OCI-LY7 (cell line): ENCODE measurements at regions not wholly inside any gene's neighbourhood (a gene's known extent, or its start where the extent isn't known, plus 50 kb on each side); places are given as distances from the start of the nearest gene placed in this dataset.
"Not testable (repeated sequence)": the region's sequence is repeated elsewhere in the genome, so short reads cannot be mapped to it uniquely, and the experiment has no call there.

ENCODE experiments used
- BruUV-seq: library from RNA; stranded (reverse); fragments of 400-500 nt; replicated peaks from 2 replicates; lab custom pipeline; 2021; lab: Mats Ljungman, UMichigan
- CTCF ChIA-PET: fragments of 300-600 bp; sonication (Branson Sonifier 250); formaldehyde crosslinking; loops from one replicate; lab custom pipeline; 2022; ENCODE audit warnings: antibody characterized with exemption; ENCODE audit not compliant: unreplicated experiment; lab: Charles Lee
- POLR2A ChIA-PET: fragments of 300-600 bp; sonication (Branson Sonifier 250); formaldehyde crosslinking; loops from one replicate; lab custom pipeline; 2022; ENCODE audit warnings: antibody characterized with exemption; lab: Charles Lee
- DNase-seq: peaks from one replicate; pipeline ENCODE4 v3.0.0-alpha.2; 2015; ENCODE audit warnings: low spot score
- H2AFZ ChIP-seq: fragments of 200-600 bp; sonication (generic), shearing (Covaris generic); 2 replicates; pipeline ENCODE4 v1.6.1; 2014; ENCODE audit warnings: mild to moderate bottlenecking, antibody characterized with exemption, low read length, moderate library complexity
- H3K27ac ChIP-seq: fragments of 200-600 bp; sonication (generic); 2 replicates; pipeline ENCODE4 v1.5.1; 2014; ENCODE audit warnings: mixed run types, low read depth, mild to moderate bottlenecking, moderate library complexity, low read length, inconsistent platforms; ENCODE audit not compliant: poor library complexity, severe bottlenecking
- H3K36me3 ChIP-seq: fragments of 200-600 bp; sonication (generic); 2 replicates; pipeline ENCODE4 v1.6.1; 2014; ENCODE audit warnings: mild to moderate bottlenecking, antibody characterized with exemption, low read length, moderate library complexity, mixed read lengths; ENCODE audit not compliant: insufficient read depth
- H3K4me1 ChIP-seq: fragments of 200-600 bp; sonication (generic); 2 replicates; pipeline ENCODE4 v1.5.1; 2014; ENCODE audit warnings: mild to moderate bottlenecking, low read length; ENCODE audit not compliant: insufficient read depth, poor library complexity, severe bottlenecking
- H3K4me2 ChIP-seq: fragments of 200-600 bp; sonication (generic); 2 replicates; pipeline ENCODE4 v1.6.1; 2014; ENCODE audit warnings: mild to moderate bottlenecking, low read length
- H3K4me3 ChIP-seq: fragments of 200-600 bp; sonication (generic); 2 replicates; pipeline ENCODE4 v1.5.1; 2014; ENCODE audit warnings: mild to moderate bottlenecking, low read depth, low read length; ENCODE audit not compliant: poor library complexity, severe bottlenecking
- H3K79me2 ChIP-seq: fragments of 200-600 bp; sonication (generic); 2 replicates; pipeline ENCODE4 v1.6.1; 2016; ENCODE audit warnings: low read depth, mild to moderate bottlenecking, low read length, moderate library complexity, mixed read lengths; ENCODE audit not compliant: insufficient read depth
- H3K9me2 ChIP-seq: fragments of 200-600 bp; sonication (generic); 2 replicates; pipeline ENCODE4 v1.6.1; 2016; ENCODE audit warnings: mild to moderate bottlenecking, low read length, mixed read lengths; ENCODE audit not compliant: insufficient read depth
- H3K9me3 ChIP-seq: fragments of 200-600 bp; sonication (generic); 2 replicates; pipeline ENCODE4 v1.6.1; 2014; ENCODE audit warnings: mild to moderate bottlenecking, mixed run types, low read length, mixed read lengths
- H4K20me1 ChIP-seq: fragments of 200-600 bp; sonication (generic); 2 replicates; pipeline ENCODE4 v1.6.1; 2014; ENCODE audit warnings: mild to moderate bottlenecking, antibody characterized with exemption, low read length, moderate library complexity, mixed read lengths; ENCODE audit not compliant: insufficient read depth
- CTCF ChIP-seq: fragments of 200-600 bp; sonication (generic); conservative IDR thresholded peaks from 2 replicates; pipeline ENCODE4 v1.5.1; 2014; ENCODE audit warnings: mild to moderate bottlenecking, antibody characterized with exemption, low read length, moderate library complexity, mixed read lengths
- EZH2phosphoT487 ChIP-seq: fragments of 200-600 bp; sonication (generic); IDR thresholded peaks from 2 replicates; pipeline ENCODE4 v1.6.1; 2018; ENCODE audit warnings: low read depth, borderline replicate concordance, mild to moderate bottlenecking, mixed run types, antibody characterized with exemption, low read length, moderate library complexity, mixed read lengths
- intact Hi-C: fragments of 100-400 bp; cut with micrococcal nuclease; formaldehyde crosslinking; loops from one replicate; pipeline ENCODE4 v1.10.0; 2022; ENCODE audit not compliant: unreplicated experiment

DNA sequence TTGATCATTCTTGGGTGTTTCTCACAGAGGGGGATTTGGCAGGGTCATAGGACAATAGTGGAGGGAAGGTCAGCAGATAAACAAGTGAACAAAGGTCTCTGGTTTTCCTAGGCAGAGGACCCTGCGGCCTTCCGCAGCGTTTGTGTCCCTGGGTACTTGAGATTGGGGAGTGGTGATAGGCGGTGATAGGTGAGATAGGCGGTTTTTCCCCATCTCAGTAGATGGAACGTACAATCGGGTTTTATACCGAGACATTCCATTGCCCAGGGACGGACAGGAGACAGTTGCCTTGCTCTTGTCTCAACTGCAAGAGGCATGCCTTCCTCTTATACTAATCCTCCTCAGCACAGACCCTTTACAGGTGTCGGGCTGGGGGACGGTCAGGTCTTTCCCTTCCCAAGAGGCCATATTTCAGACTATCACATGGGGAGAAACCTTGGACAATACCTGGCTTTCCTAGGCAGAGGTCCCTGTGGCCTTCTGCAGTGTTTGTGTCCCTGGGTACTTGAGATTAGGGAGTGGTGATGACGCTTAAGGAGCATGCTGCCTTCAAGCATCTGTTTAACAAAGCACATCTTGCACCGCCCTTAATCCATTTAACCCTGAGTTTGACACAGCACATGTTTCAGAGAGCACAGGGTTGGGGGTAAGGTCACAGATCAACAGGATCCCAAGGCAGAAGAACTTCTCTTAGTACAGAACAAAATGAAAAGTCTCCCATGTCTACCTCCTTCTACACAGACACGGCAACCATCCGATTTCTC is 86.2 kb downstream of the OR2B2 start:
- H3K9me3 ChIP-seq, H3K36me3 ChIP-seq, BruUV-seq, H4K20me1 ChIP-seq, H3K9me2 ChIP-seq, H3K4me3 ChIP-seq, CTCF ChIA-PET, intact Hi-C loops, H3K4me2 ChIP-seq, H3K79me2 ChIP-seq, H2AFZ ChIP-seq, DNase-seq: not testable (repeated sequence)
- POLR2A ChIA-PET: interaction anchor here (1.4 to 9.2 kb wide), 5 partner anchors 9 to 64 kb away, joined by 3 to 447 read pairs (median 116); a partner anchor contains a TSS
- peaks cover 49% of the 10 kb centered on the region for H3K4me1 ChIP-seq
- H3K27ac ChIP-seq: peak overlapping the region; percentile 93

DNA sequence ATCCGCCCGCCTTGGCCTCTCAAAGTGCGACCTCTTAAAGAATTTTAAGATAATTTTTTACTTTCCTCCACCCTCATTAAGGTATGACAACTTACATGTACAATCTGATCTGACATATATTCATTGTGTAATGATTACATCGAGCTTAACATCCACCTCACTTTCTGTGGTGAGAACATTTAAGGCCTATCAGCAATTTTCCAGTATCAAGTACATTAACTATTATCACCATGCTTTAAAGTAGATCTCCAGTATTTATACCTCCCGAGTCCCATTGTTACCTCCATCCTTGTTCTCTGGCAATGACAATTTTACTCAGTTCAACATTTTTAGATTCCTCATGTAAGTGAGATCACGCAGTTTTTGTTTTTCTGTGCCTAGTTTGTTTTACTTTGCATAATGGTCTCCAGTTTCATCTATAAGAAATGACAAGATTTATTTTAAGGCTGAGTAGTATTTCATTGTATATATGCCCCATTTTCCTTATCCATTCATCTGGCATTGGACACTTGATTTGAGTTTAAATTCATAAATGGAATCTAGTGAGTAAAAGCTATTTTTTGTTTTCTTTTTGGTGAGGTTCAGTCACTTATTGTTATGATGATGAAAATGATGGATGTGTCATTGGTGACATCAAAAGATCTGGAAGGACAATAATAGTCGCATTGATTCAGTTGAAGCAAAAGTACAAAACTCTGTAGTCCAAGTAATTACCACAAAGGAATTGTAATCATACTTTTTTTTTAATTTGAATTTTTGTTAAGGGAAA is 87.0 kb downstream of the OR2B2 start:
- POLR2A ChIA-PET: interaction anchor here (0.6 to 9.2 kb wide), 17 partner anchors 9 to 1806 kb away, joined by 3 to 447 read pairs (median 4); a partner anchor contains a TSS
- CTCF ChIA-PET: interaction anchor here (0.6 kb wide), 1 partner anchor 42 kb away, joined by 3 read pairs; a partner anchor contains a TSS
- peak overlapping the region; percentile 93 for H3K27ac ChIP-seq
- no peaks in the 10 kb centered on the region for H3K79me2 ChIP-seq
- H3K9me2 ChIP-seq: no peaks in the 10 kb centered on the region
- DNase-seq: peak; percentile 72
- peaks cover 46% of the 10 kb centered on the region for H3K4me1 ChIP-seq
- H3K9me3 ChIP-seq: no peaks in the 10 kb centered on the region
- peak overlapping the region; percentile 87 for H3K4me2 ChIP-seq
- no peak overlapping the region for H2AFZ ChIP-seq
- peaks cover 8% of the 10 kb centered on the region for H3K36me3 ChIP-seq
- intact Hi-C loops: no loop called here
- H4K20me1 ChIP-seq: no peaks in the 10 kb centered on the region
- peak overlapping the region; percentile 71 for H3K4me3 ChIP-seq
- no TSS peak for BruUV-seq
- TF ChIP-seq EZH2phosphoT487 (no peak), CTCF (no peak)

- H3K4me3 ChIP-seq: peak overlapping the region; percentile 71
- H2AFZ ChIP-seq, H4K20me1 ChIP-seq, intact Hi-C loops, H3K36me3 ChIP-seq, H3K79me2 ChIP-seq, H3K9me3 ChIP-seq, H3K9me2 ChIP-seq: not testable (repeated sequence)
- TSS peak; percentile 93 for BruUV-seq
- H3K4me2 ChIP-seq: peak overlapping the region; percentile 87
- peaks cover 47% of the 10 kb centered on the region for H3K4me1 ChIP-seq
- CTCF ChIA-PET: interaction anchor here (0.6 kb wide), 1 partner anchor 43 kb away, joined by 3 read pairs; a partner anchor contains a TSS
- POLR2A ChIA-PET: interaction anchor here (0.6 to 9.2 kb wide), 20 partner anchors 9 to 1805 kb away, joined by 3 to 447 read pairs (median 4); a partner anchor contains a TSS
- DNase-seq: peak; percentile 84
- H3K27ac ChIP-seq: peak overlapping the region; percentile 93
Measured at GRCh38 chr6:27824211-27825024, 87.8 kb downstream of the OR2B2 start.

- H3K27ac ChIP-seq: peak overlapping the region; percentile 93
- peak overlapping the region; percentile 69 for H3K4me2 ChIP-seq
- BruUV-seq, CTCF ChIA-PET, H3K9me3 ChIP-seq, H3K79me2 ChIP-seq, H4K20me1 ChIP-seq, H3K9me2 ChIP-seq, intact Hi-C loops, H3K36me3 ChIP-seq: not testable (repeated sequence)
- H2AFZ ChIP-seq: peak overlapping the region; percentile 28; the same call in 1 of the 2 replicates
- H3K4me1 ChIP-seq: peaks cover 47% of the 10 kb centered on the region
- H3K4me3 ChIP-seq: peak overlapping the region; percentile 71
- DNase-seq: peak; percentile 83
- POLR2A ChIA-PET: interaction anchor here (0.6 to 9.2 kb wide), 16 partner anchors 9 to 1802 kb away, joined by 3 to 447 read pairs (median 10); a partner anchor contains a TSS
Measured at GRCh38 chr6:27823714-27824210, 88.4 kb downstream of the OR2B2 start.
